Stimulated activated CD4-positive, alpha-beta T cell treated with anti-CD3 and anti-CD28 coated beads, Interleukin-2, amount 100 ng/mL, for 48 hours (primary cell): ENCODE measurements at regions not wholly inside any gene's neighbourhood (a gene's known extent, or its start where the extent isn't known, plus 50 kb on each side); places are given as distances from the start of the nearest gene placed in this dataset.
"Not testable (repeated sequence)": the region's sequence is repeated elsewhere in the genome, so short reads cannot be mapped to it uniquely, and the experiment has no call there.

Experiments used
- DNase-seq, 2 donors: peaks; one replicate each; pipeline ENCODE4 v3.0.0-alpha.2; 2020

- no peak for DNase-seq
Observed at GRCh38 chr6:139701003-139701402, 326.6 kb upstream of the CITED2 start.

- DNase-seq, result no peak
Observed at GRCh38 chr6:139699911-139700310, 325.5 kb upstream of the CITED2 start.

- DNase-seq, result no peak
Observed at GRCh38 chr6:139699335-139699734, 324.9 kb upstream of the CITED2 start.

DNA sequence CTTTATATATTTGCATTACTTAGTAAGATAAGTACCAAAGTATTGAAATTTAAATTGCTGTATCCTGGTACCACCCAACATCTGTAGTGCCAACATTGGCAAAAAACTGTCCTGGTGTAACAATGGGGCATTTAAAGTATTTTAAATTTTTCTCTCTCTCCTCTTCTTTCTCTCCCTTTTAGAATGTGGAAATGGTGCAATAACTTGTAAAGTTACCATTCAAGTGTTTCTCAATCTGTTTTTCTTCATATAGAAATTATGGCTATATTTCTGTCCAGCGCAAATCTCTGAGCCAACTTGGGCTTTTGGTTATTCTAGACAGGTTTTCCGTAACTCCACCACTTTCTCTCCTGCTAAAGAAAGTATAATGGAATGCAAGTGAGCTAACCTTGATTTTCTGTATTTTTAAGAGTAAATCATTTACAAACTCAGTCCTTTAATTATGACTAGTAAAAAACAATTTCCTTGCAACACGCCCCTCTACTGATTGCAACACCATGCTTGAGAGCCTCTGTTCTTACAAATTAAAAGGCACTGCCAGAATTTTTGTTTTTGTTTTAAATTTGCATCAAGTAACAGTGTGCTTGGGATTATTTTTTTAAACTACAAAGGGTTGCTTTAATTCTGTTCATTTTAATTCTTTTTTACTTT is 324.2 kb upstream of the CITED2 start:
- DNase-seq, result no peak

DNA sequence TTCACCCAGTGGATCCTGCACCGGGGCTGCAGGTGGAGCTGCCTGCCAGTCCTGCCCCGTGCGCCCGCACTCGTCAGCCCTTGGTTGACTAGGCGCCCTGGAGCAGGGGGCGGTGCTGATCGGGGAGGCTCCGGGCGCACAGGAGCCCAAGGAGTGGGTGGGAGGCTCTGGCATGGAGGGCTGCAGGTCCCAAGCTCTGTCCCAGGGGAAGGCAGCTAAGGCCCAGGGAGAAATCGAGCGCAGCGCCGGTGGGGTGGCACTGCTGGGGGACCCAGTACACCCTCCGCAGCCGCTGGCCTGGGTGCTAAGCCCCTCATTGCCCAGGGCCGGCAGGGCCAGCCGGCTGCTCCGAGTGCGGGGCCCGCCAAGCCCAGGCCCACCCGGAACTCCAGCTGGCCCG is 323.4 kb upstream of the CITED2 start:
- DNase-seq, result not testable (repeated sequence)

DNA sequence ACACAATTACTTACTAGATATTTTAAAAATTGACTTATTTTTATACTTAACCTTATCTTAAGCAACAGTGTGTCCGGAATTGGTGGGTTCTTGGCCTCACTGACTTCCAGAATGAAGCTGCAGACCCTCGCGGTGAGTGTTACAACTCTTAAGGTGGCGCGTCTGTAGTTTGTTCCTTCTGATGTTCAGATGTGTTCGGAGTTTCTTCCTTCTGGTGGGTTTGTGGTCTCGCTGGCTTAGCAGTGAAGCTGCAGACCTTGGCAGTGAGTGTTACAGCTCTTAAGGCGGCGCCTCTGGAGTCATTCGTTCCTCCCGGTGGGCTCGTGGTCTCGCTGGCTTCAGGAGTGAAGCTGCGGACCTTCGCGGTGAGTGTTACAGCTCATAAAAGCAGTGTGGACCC is 322.5 kb upstream of the CITED2 start:
- DNase-seq, result not testable (repeated sequence)

GRCh38 chr6:139695361-139695760 is 320.9 kb upstream of the CITED2 start:
- no peak for DNase-seq

- no peak for DNase-seq
Observed at GRCh38 chr6:139693735-139694134, 319.3 kb upstream of the CITED2 start.

GRCh38 chr6:139690007-139690406 is 315.6 kb upstream of the CITED2 start:
- DNase-seq, result no peak

GRCh38 chr6:139687055-139687454 is 312.6 kb upstream of the CITED2 start:
- no peak for DNase-seq

GRCh38 chr6:139686308-139686707 is 311.9 kb upstream of the CITED2 start:
- no peak for DNase-seq

DNA sequence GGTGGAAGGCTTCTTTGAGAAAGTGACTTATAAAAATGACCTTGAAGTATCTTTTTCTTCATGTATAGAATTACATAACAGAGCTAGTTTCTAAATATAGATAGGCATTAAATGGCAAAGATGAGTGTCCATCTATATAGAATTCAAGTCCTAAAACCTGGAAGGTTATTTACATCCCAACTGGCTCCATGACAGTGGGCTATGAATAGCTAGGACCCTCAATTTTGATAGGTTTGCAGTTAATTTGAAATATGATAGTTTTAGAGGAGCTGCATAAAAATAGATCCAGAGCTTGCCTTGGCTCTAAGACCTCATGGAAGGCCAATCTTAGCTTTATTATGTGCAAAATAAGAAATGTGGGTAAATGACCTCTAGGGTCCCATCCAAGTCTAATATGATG is 310.6 kb upstream of the CITED2 start:
- DNase-seq, result no peak

DNA sequence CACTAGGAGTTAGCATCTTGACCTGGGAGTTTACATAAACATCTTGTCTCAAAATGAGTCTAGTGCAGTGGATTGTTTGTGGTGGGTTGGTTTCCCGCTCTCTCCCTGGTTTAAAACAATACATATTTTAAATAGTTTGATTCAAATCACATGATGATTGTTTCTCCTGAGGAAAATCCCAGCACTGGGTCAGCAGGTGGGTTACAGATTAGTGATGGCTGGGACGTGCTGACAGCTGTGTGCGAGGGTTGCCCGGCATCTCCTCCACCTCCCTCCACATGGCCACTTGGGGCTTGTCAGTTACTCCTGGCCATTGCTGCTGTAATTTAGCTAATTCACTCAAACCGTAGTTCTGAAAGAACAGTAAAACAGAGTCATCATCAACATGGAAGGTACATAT is 306.4 kb upstream of the CITED2 start:
- DNase-seq, result no peak

- no peak for DNase-seq
Observed at GRCh38 chr6:139679516-139680179, 305.2 kb upstream of the CITED2 start.

GRCh38 chr6:139676718-139677117 is 302.3 kb upstream of the CITED2 start:
- DNase-seq, result no peak

DNA sequence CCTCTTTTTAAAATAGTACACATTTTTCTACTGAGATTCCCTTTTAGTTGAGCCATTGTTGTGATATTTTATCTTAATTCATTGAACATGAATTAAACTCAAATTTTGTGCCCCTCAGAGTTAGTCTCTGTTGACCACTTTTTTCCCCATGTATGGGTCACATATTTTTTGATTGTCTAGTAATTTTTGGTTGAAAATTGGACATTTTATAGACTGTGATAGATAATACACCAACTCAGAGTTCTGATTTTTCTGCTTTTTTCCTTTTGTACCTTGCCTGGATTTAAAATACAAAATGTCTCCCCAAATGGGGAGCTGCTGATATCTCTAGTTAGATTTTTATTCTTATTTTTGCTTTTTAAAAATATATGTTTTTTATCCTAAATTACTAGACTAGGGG is 291.8 kb upstream of the CITED2 start:
- DNase-seq, result no peak

- no peak for DNase-seq
Observed at GRCh38 chr6:139663996-139664395, 289.5 kb upstream of the CITED2 start.

- DNase-seq, result no peak
Observed at GRCh38 chr6:139659711-139660110, 285.3 kb upstream of the CITED2 start.

DNA sequence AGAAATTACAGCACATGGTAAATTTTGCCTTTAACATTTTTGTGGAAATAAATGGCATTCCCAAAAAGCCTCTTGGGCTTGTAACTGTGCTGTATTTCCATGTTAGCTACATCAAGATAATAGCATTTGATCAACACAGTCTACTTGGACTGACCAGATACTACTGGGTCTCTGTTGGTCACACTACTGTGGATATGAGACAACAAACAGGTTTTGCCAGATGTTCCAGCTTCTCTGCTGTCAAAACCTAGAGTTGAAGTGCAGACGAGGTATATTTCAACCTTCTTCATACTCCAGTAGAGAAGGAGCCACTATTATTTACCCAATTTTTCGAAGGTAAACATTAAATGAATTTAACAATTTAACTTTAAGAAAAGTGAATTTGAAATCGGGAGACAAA is 284.7 kb upstream of the CITED2 start:
- no peak for DNase-seq

DNA sequence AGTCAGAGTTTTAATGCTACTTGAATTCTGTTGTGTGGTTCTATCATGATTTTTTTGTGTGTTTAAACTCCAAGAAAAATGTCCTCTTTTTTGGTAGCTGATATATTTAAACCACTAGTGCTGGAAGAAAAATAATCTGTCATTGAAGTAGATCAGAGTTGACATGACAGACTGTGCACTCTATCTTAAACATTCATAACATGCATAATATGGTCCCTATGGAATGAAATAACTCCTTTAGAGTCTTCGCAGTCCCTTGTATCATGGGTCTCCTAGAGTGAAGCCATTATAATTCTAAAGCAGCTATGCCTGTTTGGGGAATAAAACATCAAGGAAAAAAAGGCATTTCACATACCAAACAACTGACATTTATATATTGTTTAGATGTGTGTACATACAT is 282.7 kb upstream of the CITED2 start:
- no peak for DNase-seq

- DNase-seq, result no peak
Observed at GRCh38 chr6:139655783-139656705, 281.6 kb upstream of the CITED2 start.

DNA sequence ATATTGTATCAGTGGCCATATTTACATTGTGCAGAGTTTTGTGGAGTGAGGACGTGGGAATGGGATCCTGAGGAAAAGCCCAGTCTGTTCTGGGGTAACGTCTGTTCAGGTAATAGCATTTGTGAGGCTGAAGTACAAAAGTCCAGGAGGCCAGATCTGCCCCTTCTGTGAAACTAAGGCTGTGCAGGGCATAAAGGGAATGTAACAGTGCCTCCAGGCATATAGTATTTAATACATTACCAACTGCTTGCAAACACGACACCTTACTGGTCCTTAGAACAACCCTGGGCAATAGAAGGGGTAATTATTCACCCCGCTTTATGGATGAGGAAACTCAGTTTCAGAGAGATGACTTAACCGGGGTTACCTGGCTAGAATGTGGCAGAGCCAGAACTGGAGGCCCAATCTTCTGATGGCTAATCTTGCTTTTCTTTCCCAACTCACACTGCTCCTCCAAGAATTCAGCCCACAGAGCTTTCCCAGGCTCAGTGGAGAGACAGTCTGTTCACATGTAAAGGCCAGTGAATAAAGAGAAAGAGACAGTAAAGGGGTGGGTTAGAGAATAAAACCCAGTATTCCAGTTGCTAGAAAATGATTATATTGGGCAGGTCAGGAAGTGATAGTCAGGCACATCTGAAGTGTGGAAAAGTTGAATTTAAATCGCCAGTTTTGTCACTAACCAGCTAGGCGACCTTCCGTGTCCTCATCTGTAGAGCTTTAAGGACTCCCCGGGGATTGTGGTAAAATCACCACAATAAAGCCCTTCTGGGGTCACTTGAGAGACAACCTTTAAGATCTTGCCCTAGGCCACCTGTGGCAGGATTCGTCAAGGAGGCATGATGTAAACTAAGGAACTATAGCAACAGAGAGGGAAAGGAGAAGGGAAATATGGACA is 280.7 kb upstream of the CITED2 start:
- DNase-seq, result no peak

DNA sequence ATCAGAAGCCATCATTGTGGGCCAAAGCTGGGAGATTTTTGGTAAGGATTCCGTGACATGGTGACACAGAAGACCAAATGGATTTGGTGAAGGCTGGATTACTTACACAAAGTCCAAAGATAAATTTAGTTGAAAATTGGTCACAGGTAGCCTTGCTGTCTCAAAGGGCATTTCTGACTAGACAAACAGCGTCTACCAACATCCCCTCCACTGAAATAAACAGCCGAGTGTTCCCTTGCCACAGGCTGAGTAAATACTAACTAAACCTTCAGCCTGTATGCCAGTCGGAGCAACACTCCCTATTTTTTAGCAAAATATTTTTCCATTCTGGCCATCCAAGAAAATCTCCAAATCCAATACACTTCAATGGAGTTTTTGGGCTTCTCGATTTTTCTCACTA is 279.9 kb upstream of the CITED2 start:
- no peak for DNase-seq
